Ureter (tissue), 1 donor: ENCODE measurements at regions not wholly inside any gene's neighbourhood (a gene's known extent, or its start where the extent isn't known, plus 50 kb on each side); places are given as distances from the start of the nearest gene placed in this dataset.

ENCODE experiments used
- DNase-seq: peaks from one replicate; pipeline ENCODE4 v3.0.0-alpha.2; 2020; ENCODE audit warnings: low spot score
- donor health status: DM: yes; HTN: yes; CAD: no.

DNA sequence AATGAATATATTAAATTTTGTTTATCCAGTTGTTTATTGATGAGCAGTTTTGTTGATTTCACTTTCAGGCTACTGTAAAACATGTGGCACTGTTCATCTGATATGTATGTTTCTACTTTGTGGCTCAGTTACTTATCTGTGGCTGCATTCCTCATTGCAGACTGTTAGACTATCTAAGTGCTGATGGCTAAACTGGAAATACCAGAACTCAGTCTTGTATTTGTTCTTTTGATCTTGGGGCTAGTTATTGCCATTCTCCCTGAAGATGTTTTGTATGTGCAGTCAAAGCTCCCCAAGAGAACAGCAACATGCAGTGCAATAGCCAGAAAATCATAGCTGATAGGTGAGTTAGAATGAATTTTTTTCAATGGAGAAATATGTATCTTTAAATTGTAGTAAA is 162.2 kb downstream of the GADD45G start:
- no peak for DNase-seq

DNA sequence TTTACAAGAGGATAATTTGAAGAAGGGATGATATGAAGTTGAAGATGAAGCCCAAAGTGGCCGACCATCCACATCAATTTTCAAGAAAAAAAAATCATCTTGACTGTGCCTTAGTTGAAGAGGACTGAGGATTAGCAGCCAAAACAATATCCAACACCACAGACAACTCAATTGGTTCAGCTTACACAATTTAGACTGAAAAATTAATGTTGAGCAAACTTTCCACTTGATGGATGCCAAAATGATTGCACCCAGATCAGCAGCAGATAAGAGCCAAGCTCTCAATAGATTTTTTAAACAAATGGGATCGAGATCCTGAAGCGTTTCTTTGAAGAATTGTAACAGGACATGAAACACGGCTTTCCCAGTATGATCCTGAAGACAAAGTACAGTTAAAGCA is 163.2 kb downstream of the GADD45G start:
- no peak for DNase-seq

DNA sequence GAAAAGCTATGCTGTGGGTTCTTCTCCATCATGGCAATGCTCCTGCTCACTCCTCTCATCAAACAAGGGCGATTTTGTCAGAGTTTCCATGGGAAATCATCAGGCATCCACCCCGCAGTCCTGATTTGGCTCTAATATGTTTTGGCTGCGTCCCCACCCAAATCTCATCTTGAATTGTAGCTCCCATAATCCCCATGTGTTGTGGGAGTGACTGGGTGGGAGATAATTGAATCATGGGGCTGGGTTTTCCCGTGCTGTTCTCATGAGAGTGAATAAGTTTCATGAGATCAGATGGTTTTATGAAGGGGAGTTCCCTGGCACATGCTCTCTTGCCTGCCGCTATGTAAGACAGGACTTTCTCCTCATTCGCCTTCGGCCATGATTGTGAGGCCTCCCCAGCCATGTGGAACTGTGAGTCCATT is 163.8 kb downstream of the GADD45G start:
- DNase-seq, result no peak

DNA sequence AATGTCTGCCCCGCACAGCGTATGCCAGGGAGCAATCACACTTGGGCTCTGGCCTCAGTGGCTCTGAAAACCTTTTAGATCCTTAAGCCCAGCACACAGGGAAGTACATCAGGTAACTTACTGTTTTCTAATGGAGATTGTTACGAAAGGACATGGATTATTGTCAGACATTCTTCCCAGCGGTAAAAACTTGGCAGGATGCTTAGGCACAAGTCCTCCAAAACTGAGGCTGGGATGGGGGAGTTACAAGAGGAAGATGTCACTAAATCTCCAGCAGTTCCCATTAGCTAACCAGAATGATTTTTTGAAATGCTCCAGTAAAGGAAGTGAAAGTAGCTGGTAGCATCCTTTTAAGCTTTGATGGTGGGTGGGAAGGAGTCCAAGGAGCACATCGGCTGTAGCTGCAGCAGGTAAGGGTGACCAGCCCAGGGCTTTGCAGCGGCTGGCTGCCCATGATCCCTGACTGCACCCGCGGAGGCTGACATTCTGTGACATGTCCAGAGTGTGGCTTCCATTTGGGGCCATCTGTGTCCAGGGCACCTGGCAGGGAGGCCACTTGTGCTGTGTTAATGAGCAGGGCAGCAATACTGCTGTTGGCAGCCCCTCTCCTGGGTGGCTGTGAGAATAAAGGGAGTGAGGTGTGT is 165.8 kb downstream of the GADD45G start:
- DNase-seq, result no peak

DNA sequence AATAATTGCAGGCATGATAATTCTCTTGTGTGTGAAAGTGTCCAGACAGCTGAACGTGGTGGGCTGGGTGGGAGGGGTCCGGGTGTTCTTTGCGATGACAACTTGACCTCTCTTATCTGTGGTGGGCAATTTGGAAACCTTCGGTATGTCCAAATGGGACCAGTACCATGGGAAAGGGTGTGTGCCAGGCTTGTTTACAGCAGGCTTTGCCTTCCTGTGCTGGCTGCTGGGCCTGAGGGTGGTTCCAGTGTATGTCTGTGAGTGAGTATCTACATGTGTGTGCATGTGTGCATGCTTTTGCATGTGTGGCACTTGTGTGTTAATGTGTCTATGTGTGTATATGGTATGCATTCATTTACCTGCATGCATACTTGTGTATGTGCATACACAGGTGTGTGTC is 166.4 kb downstream of the GADD45G start:
- no peak for DNase-seq

DNA sequence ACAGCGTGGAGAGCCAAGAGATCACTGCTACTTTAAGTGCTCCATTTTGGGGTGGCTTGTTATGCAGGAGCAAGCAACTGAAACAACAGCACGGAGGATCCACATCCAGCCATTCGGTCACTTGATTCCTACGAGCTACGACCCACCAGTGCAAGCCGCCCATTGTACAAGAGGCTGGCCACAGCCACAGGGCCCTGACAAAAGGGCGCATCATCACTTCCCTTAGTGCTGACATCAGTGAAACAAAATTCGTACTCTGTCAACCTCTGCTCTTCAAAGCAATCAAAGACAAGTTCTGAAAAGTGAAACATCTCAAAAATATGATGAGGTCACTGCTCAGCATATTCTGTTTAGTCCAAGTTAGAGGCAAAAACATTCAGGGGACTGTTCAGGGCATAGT is 168.4 kb downstream of the GADD45G start:
- no peak for DNase-seq

DNA sequence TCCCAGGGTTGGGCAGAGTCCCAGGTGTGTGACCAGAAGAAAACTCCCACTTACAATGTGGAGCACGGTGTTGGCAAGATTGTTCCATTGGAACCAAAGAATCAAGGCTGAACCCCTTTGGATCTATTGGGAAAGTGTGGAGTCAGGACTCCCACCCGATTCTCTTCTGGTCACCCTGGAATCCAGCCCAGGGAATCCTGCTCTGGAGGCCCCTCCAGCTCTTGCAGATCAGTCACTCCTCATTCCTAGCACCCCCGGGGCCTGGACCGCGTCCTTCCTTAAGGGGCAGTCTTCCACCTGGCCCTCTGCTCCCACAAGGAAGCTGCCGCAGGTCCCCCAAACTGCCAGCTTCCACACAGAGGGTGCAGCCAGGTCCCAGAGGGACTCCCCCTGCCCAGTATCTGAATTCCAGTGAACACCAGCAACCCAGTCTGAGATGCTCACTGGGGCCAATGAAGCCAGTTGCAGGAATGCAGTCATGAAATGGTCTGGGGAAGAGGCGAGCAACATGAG is 170.1 kb downstream of the GADD45G start:
- no peak for DNase-seq

DNA sequence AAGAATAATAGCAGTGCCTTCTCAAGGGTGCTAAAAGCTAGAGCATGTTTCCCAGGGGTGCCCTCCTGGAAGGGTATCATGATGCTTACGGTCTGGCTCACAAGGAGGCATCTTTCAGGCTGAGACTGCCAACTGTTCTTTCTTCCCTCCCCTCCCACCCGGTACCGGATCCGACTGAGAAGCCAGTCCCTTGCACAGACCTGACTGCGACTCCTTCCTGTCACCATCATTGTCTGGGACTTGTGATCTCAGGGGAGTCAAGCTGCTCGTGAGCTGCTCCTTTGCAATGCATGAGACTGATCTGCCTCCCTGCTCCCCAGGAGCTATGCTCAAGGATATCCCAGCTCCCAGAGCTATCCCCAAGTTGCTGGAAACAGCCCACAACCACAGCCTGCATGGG is 170.8 kb downstream of the GADD45G start:
- no peak for DNase-seq

DNA sequence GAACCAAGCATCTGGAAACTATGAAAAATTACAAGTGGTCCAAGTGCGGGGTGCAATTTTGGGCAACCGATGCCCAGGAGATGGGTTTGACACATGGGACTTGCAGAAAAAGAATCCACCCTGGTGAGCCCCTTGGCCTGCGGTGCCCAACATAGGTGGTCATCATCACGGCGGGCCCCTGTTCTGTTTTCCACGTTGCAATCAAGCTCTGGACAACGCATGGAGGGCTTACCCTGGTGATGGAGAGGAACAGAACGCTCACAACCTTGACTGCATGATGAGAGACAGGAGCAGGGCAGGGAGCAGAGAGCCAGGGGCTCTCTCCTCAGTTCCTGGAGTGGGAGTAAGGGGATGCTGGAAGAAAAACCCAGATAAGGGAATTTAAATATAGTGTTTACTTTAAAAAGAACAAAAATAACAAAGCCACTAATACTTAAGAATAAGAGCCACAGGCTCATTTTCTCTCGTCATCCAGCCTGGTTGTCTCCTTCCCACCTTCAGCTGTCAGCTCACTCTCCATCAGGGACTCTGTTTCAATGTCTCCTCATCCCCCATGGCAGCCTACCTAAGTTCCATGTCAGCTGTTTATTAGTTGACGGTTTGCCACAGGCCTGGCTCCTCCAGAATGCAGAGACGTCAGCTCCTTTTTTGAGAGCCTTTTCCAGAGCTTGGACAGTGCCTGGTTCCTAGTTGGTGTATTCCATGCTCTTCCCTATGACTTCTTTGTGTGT is 172.1 kb downstream of the GADD45G start:
- no peak for DNase-seq

DNA sequence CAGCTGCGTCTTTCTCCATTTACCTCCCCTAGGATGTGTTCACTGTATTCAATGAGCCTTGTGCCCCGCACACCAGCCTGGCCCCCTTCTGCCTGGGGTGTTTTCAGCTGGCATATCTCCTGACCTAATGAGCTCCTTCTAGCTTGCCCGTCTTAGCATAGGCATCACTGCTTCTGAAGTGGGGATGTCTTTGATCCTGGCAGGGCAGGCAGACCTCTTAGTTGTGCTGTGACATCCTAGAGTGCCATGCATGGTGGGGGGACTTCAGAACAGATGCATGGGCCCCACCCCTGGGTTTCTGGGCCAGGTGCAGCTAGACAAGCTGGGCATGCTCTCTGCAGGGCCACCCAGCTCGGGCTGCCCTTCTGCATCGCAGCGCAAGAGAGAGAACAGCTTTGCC is 172.7 kb downstream of the GADD45G start:
- DNase-seq, result no peak

DNA sequence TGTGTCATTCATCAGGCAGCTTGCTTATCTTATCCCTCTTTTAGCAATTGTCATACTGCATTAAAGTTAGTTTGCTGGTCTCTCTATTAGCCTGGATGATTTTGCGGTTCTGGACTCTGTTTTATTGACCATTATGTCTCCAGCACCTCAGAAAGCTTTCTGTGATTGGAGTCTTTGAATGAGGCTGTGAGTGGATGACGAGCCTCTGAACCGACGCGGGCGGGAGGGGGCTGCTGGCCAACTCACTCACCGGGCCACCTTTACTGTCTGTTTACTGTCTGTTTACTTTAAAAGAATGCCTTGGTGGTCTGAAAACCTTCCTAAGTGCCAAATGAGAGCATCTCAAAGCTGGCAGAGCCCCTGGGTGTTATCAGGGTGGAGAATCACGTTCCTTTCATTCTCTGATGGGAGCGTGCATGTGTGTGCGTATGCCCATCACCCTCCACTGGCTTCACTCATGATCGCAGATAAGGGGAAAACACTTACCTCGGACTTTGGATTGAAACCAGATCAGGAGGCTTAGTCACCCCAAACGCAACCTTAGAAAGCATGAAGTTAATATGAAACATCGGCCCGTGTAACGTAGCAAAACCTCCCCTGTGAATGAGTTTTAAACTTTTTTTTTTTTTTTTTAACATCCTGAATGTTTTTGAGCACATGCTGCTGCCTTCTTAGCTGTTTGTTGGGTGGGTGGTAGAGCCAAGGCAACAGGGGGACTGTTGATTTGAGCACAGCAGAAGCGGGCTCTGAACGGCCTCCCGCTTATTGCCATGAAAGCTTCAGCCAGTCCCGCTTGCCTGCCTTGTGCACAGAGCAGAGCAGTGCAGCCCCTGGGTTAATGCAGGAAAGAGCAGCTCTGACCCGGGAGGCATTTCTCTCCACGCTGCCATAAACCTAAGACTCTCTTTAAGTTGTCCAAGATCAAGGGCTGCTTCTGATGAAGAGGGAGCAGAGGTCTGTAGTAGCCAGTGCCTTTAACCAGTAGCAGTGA is 173.6 kb downstream of the GADD45G start:
- DNase-seq, result no peak

DNA sequence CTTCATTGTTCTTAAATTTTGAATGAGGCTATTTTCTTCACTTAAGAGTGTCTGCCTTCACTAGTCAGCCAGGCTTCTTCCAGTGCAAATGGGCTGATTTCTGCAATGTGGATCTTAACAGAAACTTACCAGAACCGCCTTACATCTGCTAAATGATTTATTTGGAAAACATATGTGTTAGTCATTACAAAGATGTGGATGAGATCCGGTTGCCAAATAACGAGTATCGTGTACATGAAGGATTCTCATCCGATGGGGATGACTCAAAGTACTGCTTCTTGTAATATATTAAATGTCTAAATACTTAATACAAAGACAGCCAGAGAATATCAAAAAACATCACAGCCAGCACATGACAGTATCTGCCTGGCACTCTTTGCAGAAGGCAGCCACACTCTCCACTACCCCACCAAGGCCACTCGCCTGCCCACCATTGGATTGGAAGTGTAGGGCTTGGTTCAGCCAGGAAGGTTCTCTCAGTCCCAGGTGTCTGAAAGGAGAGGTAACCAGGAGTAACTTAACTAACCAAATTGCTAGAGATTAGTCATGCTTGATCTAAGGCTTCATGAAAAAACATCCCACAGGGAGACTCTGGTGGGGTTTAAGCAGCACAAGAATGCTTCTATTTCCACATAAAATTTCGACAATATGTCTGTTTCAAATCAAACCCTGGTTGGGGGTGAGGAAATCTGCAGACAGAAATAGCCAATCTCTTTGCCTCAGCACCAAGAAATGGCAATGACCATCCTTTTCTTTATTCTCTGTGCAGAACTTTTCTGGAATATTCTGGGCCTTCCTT is 174.8 kb downstream of the GADD45G start:
- DNase-seq, result no peak

DNA sequence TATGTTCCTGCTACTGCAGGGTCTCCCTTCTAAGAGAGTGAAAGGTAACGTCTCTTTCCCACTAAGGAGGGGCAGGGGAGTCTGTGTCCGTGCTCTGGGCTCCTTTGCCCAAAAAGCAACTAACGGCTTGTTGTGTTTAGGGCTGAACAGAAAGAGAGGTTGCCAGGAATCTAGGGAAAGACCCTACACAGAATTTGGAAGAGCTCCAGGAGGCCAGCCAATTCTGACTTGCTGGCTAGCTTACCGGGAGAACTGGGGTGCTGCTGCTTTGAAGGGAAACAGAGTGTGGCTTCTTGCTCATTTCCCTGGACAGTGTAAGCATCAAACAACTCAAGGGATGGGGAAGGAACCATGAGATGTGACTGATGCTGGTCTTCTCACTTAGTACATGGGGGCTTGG is 176.1 kb downstream of the GADD45G start:
- no peak for DNase-seq

DNA sequence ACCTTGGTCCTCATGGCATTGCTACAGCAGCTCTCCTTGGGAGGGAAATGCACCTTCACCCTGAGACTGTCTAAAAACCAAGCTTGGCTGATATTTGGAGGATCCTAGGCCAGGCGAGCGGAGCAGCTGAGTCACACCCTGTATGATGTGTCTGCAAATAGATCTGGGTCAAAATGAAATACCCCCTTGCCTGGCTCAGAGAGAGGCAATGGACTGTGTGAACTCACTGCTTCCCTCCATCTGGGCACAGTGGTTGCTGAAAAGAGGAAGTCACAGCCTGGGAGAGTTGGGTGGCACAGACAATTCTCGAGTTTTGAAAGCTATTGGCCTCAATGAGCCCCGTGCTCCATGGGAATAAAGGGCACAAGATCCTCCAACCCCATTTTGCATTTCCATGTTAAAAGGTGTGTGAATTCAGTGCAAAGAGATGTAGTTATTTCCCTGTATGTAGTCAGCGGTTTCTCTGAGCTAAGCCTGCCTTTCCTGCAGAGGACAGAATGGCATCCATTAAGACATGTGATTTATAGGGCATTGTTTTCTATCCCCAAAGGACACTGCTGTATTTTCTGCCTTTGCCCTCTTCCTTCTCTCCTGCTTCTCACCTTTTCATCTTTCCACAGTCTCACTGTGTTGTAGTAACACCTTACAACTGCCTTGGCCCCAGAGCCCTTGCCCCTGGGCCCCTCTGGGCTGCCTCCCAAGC is 177.2 kb downstream of the GADD45G start:
- DNase-seq, result no peak

DNA sequence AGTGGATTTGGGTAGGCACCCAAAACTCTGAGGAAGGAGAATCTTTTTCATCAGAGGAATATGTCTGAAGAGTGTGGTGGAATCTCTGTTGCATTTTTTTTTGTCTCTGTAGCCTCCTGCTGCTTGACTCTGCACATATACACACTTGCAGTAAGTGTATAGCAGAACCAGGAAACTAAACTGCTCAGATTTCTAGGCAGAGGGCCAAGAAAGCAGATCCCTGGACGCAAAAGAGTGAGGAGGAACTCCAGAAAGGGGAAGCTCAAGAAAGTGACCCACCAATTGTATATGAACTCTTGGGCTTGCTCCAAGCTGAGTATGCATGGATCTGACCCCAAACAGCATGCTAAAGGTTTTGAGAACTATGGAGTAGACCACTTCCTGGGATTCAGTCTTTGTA is 181.8 kb downstream of the GADD45G start:
- peak; percentile 62 for DNase-seq

DNA sequence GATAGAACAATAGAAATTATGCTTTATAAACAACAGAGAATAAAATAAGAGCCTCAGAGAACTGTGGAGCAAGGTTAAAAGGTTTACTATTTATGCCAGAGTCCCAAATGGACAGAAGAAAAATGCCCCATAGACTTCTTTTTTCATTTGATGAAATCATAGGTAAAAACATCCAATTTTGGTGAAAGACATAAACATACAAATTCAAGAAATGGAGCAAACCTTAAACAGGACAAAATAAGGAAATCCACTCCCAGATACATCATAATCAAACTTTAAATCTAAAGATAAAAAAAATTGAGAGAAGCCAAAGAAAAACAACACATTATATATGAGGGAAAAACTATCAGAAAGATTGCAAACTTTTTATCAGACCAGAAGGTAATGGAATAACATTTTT is 182.8 kb downstream of the GADD45G start:
- no peak for DNase-seq

DNA sequence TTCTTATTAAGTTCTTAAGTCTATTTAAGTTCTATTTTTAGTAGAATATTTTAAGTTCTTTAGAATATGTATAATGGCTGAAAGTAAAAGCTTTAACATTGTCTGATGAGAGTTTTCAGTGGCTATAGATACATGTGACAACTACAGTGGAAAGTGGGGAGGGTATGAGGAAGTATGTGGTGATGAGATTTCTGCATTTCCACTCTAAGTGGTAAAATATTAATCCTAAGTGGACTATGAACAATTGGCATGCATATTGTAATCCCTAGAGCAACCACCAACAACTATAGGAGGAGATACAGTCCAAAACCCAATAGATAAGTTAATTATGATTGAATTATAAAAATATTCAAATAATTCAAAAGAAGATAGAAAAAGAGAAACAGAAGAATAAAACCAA is 183.6 kb downstream of the GADD45G start:
- no peak for DNase-seq

DNA sequence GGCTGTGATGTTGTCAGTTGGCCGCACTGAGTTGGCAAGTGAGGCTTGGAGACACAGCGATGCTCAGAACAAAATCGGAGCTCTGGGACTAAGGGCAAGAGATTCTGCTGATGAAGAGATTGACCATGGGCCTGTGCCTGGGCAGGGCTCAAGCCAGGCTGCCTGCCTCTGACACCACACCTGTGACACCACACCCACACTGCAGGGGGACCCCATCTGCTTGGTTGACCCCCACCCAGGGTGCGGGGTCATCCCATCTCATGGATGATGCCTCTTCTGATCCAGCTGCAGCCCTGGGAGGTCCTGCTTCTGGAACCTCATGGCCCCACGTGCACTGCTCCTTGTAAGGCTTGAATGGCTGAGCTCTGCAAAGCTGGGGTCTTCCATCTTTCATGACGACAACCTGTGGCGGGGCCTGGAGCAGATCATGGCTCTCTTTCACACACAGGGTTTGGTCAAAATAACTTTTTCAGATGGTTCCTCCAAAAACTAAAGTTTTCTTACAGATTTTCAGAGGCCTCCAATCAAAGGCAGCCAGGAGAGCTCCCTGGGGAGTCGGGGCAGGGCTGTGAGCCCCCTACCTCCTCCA is 185.2 kb downstream of the GADD45G start:
- DNase-seq, result no peak

DNA sequence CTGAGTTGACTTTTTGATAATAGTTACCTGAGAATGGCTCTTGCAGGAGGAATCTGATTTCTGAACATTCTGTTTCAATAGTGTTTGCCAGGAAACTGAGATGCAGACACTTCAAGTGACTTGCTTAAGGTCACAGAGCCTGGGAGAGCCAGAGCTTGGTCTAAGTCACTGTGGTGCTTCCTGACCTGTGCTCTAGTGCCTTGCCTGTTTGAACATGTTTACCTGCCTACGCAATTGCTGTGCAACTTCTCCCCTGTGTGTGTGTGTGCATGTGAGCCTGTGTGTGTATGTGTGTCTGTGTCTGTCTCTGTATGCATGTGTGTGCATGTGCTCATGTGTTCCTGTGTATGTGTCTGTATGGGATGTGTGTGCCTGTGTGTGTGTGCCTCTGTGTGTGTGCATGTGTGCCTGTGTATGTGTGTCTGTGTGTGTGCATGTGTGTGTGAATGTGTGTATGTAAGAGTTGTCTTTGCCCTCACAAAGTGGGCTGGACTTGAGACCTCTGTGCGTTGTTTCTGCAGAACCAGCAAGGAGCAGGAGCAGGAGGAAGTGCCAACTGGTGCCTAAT is 185.8 kb downstream of the GADD45G start:
- DNase-seq, result no peak

DNA sequence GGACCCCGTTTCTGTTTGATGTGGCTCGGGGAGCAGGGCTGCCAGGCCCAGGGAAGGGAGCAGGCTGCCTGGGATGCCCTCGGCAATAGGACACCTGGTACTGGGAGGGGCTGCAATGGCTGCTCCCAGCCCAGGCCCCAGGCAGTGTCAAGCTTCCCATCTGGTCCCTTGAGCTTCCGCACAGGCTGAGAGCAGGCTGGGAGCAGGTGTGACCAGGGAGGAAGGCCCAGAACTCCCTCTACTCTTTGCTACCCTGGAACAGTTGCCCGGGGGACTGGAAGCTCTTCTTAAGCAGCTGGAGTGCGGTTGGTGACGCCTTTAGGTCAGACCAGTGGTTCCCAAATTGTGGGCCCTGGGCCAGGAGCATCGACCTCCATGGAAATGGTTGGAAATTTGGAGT is 186.9 kb downstream of the GADD45G start:
- DNase-seq, result no peak
